OCI-LY1 (cell line): ENCODE measurements at regions not wholly inside any gene's neighbourhood (a gene's known extent, or its start where the extent isn't known, plus 50 kb on each side); places are given as distances from the start of the nearest gene placed in this dataset.

ENCODE experiments used
- H2AFZ ChIP-seq: fragments of 200-600 bp; sonication (generic), shearing (Covaris generic); 2 replicates; pipeline ENCODE4 v1.6.0; 2014; ENCODE audit warnings: antibody characterized with exemption, mild to moderate bottlenecking, low read length
- H3F3A ChIP-seq: fragments of 200-600 bp; sonication (generic), shearing (Covaris generic); 2 replicates; pipeline ENCODE4 v1.6.0; 2014; ENCODE audit warnings: mild to moderate bottlenecking, antibody characterized with exemption, low read length, moderate library complexity; ENCODE audit not compliant: insufficient read depth
- H3K27ac ChIP-seq: fragments of 200-600 bp; sonication (generic); 2 replicates; pipeline ENCODE4 v1.5.1; 2014; ENCODE audit warnings: low read length, mixed run types, mild to moderate bottlenecking, low read depth; ENCODE audit not compliant: poor library complexity, severe bottlenecking
- H3K27me3 ChIP-seq: fragments of 200-600 bp; sonication (generic); 2 replicates; pipeline ENCODE4 v1.6.0; 2014; ENCODE audit warnings: antibody characterized with exemption, mild to moderate bottlenecking, low read length, moderate library complexity; ENCODE audit not compliant: insufficient read depth
- H3K36me3 ChIP-seq: fragments of 200-600 bp; sonication (generic); 2 replicates; pipeline ENCODE4 v1.6.1; 2014; ENCODE audit warnings: mild to moderate bottlenecking, antibody characterized with exemption, low read length, moderate library complexity, mixed read lengths; ENCODE audit not compliant: insufficient read depth
- H3K4me1 ChIP-seq: fragments of 200-600 bp; sonication (generic); 2 replicates; pipeline ENCODE4 v1.5.1; 2014; ENCODE audit warnings: mild to moderate bottlenecking, low read length, moderate library complexity; ENCODE audit not compliant: insufficient read depth, severe bottlenecking
- H3K4me2 ChIP-seq: fragments of 200-600 bp; sonication (generic), shearing (Covaris generic); 2 replicates; pipeline ENCODE4 v1.6.1; 2014; ENCODE audit warnings: low read length
- H3K4me3 ChIP-seq: fragments of 200-600 bp; sonication (generic); 2 replicates; pipeline ENCODE4 v1.5.1; 2014; ENCODE audit warnings: low read length, low read depth, mild to moderate bottlenecking, mixed read lengths; ENCODE audit not compliant: poor library complexity, severe bottlenecking
- H3K79me2 ChIP-seq: fragments of 200-600 bp; shearing (Covaris generic); 2 replicates; pipeline ENCODE4 v1.6.1; 2016; ENCODE audit warnings: mixed run types, low read length, mixed read lengths; ENCODE audit not compliant: insufficient read depth
- H3K9ac ChIP-seq: fragments of 200-600 bp; sonication (generic), shearing (Covaris generic); 2 replicates; pipeline ENCODE4 v1.6.1; 2014; ENCODE audit warnings: mild to moderate bottlenecking, low read length, mixed read lengths
- H3K9me2 ChIP-seq: fragments of 200-600 bp; sonication (generic), shearing (Covaris generic); 2 replicates; pipeline ENCODE4 v1.6.1; 2014; ENCODE audit warnings: low read depth, mild to moderate bottlenecking, low read length, mixed read lengths
- H3K9me3 ChIP-seq: fragments of 200-600 bp; shearing (Covaris generic); 2 replicates; pipeline ENCODE4 v1.6.1; 2014; ENCODE audit warnings: low read length, mixed read lengths
- H4K20me1 ChIP-seq: fragments of 200-600 bp; sonication (generic), shearing (Covaris generic); 2 replicates; pipeline ENCODE4 v1.6.0; 2016; ENCODE audit warnings: mild to moderate bottlenecking, low read length; ENCODE audit not compliant: insufficient read depth
- EZH2 ChIP-seq: fragments of 200-600 bp; sonication (generic), shearing (Covaris generic); IDR thresholded peaks from 2 replicates; pipeline ENCODE4 v1.8.0; 2017; ENCODE audit warnings: borderline replicate concordance, mixed run types, mild to moderate bottlenecking, antibody characterized with exemption, low read length, moderate library complexity, mixed read lengths
- TF ChIP-seq, protein P1 (sequence below): fragments of 200-600 bp; sonication (generic), shearing (Covaris generic); IDR thresholded peaks from 2 replicates; pipeline ENCODE4 v1.5.1; 2017; ENCODE audit warnings: mild to moderate bottlenecking, antibody characterized with exemption, low read length, moderate library complexity, mixed read lengths

GRCh38 chrX:139078342-139078741, 366.8 kb upstream of the FGF13 start:
- H3K79me2 ChIP-seq: no peaks in the 10 kb centered on the region
- H3K36me3 ChIP-seq: no peaks in the 10 kb centered on the region
- no peak overlapping the region for H2AFZ ChIP-seq
- no peak overlapping the region for H3K9ac ChIP-seq
- no peak overlapping the region for H3K4me2 ChIP-seq
- no peaks in the 10 kb centered on the region for H4K20me1 ChIP-seq
- no peaks in the 10 kb centered on the region for H3K27me3 ChIP-seq
- no peak for TF ChIP-seq EZH2
- TF ChIP-seq, protein P1, sequence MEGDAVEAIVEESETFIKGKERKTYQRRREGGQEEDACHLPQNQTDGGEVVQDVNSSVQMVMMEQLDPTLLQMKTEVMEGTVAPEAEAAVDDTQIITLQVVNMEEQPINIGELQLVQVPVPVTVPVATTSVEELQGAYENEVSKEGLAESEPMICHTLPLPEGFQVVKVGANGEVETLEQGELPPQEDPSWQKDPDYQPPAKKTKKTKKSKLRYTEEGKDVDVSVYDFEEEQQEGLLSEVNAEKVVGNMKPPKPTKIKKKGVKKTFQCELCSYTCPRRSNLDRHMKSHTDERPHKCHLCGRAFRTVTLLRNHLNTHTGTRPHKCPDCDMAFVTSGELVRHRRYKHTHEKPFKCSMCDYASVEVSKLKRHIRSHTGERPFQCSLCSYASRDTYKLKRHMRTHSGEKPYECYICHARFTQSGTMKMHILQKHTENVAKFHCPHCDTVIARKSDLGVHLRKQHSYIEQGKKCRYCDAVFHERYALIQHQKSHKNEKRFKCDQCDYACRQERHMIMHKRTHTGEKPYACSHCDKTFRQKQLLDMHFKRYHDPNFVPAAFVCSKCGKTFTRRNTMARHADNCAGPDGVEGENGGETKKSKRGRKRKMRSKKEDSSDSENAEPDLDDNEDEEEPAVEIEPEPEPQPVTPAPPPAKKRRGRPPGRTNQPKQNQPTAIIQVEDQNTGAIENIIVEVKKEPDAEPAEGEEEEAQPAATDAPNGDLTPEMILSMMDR: no peak
- no peaks in the 10 kb centered on the region for H3K4me1 ChIP-seq
- no peaks in the 10 kb centered on the region for H3K9me3 ChIP-seq
- H3K27ac ChIP-seq: no peak overlapping the region
- no peak overlapping the region for H3K4me3 ChIP-seq
- no peaks in the 10 kb centered on the region for H3F3A ChIP-seq
- no peaks in the 10 kb centered on the region for H3K9me2 ChIP-seq

- no peak overlapping the region for H3K4me2 ChIP-seq
- H3K4me1 ChIP-seq: no peaks in the 10 kb centered on the region
- no peaks in the 10 kb centered on the region for H3K36me3 ChIP-seq
- H3K9me3 ChIP-seq: no peaks in the 10 kb centered on the region
- no peaks in the 10 kb centered on the region for H3K27me3 ChIP-seq
- H3K9ac ChIP-seq: no peak overlapping the region
- no peaks in the 10 kb centered on the region for H3K79me2 ChIP-seq
- no peaks in the 10 kb centered on the region for H3F3A ChIP-seq
- H4K20me1 ChIP-seq: no peaks in the 10 kb centered on the region
- TF ChIP-seq, protein P1: no peak
- TF ChIP-seq EZH2: no peak
- H3K4me3 ChIP-seq: no peak overlapping the region
- no peak overlapping the region for H3K27ac ChIP-seq
- no peak overlapping the region for H2AFZ ChIP-seq
- H3K9me2 ChIP-seq: no peaks in the 10 kb centered on the region
Observed at GRCh38 chrX:139077281-139078250, 366.0 kb upstream of the FGF13 start.

DNA sequence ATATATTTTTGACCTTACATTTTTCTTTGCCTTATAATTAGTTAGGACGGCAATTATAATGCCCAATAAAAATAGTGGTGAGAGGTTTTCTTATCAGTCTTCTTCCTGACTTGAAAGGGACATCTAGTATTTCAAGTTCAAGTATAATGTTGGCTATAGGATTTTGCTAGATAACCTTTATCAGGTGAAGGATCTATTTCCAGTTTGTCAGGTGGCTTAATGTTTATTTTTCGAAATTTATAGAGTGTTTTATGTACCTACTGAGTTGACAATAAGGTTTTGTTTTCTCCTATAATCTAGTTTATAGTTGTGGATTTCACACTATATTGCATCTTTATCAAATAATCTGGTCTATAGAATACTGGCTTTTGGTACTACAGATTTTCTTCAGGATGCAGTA, 351.8 kb upstream of the FGF13 start:
- H4K20me1 ChIP-seq: no peaks in the 10 kb centered on the region
- no peaks in the 10 kb centered on the region for H3K27me3 ChIP-seq
- H3K27ac ChIP-seq: no peak overlapping the region
- H3F3A ChIP-seq: no peaks in the 10 kb centered on the region
- H3K79me2 ChIP-seq: no peaks in the 10 kb centered on the region
- H3K9me3 ChIP-seq: no peaks in the 10 kb centered on the region
- H3K36me3 ChIP-seq: no peaks in the 10 kb centered on the region
- H3K9ac ChIP-seq: no peak overlapping the region
- no peak overlapping the region for H3K4me2 ChIP-seq
- no peaks in the 10 kb centered on the region for H3K4me1 ChIP-seq
- H3K4me3 ChIP-seq: no peak overlapping the region
- TF ChIP-seq EZH2: no peak
- TF ChIP-seq, protein P1: no peak
- H2AFZ ChIP-seq: no peak overlapping the region
- no peaks in the 10 kb centered on the region for H3K9me2 ChIP-seq
